Brain microvascular endothelial cell (primary cell): ENCODE measurements at regions not wholly inside any gene's neighbourhood (a gene's known extent, or its start where the extent isn't known, plus 50 kb on each side); places are given as distances from the start of the nearest gene placed in this dataset.

Experiments used
- DNase-seq: peaks from one replicate; pipeline ENCODE4 v3.0.0-alpha.2; 2020
- H3K27ac ChIP-seq: fragments of 250-450 bp; sonication (Bioruptor Pico); 2 replicates; pipeline ENCODE4 v1.5.1; 2020; ENCODE audit warnings: mild to moderate bottlenecking, moderate library complexity
- H3K27me3 ChIP-seq: fragments of 250-450 bp; sonication (Bioruptor Pico); replicated peaks from 2 replicates; pipeline ENCODE4 v1.5.1; 2020; ENCODE audit warnings: mild to moderate bottlenecking
- H3K36me3 ChIP-seq: fragments of 250-450 bp; sonication (Bioruptor Pico); replicated peaks from 2 replicates; pipeline ENCODE4 v1.5.1; 2020; ENCODE audit warnings: mild to moderate bottlenecking
- H3K4me3 ChIP-seq: 2 replicates; pipeline ENCODE4 v1.5.1; 2011; ENCODE audit warnings: low read depth, mild to moderate bottlenecking, control low read depth, low read length, moderate library complexity
- CTCF ChIP-seq: IDR thresholded peaks from 2 replicates; pipeline ENCODE4 v1.5.1; 2011; ENCODE audit warnings: low read depth, mild to moderate bottlenecking, moderate library complexity, low read length, control low read depth, inconsistent platforms; ENCODE audit errors: missing control alignments
- in situ Hi-C: cut with HindIII; loops from 2 replicates; pipeline ENCODE4 v1.10.0; 2017; ENCODE audit warnings: low sequenced_read_pairs, low pct_ligation_motif_present

DNA sequence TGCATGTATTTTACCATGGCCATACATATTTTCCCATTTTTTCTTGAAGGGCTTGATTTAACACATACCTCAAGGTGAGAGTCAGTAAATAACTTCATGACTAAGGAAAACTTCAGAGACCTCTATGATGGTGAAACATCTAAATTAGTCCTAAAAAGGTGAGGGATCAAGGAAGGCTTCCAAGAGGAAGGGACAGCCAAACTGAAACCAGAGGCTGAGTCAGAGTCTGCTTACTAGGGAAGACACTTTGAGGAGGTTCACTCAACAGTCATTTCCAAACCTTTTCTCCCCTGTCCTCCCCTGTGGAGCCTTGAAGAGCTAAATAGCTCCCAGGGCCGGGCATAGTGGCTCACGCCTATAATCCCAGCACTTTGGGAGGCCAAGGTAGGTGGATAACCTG is 206.6 kb downstream of the SHQ1 start:
- no peak for TF ChIP-seq CTCF
- Histone ChIP-seq H3K36me3 (no peaks in the 10 kb centered on the region), H3K27ac (no peak overlapping the region), H3K27me3 (no peaks in the 10 kb centered on the region), H3K4me3 (no peak overlapping the region)
- in situ Hi-C loops = no loop called here
- DNase-seq = no peak

DNA sequence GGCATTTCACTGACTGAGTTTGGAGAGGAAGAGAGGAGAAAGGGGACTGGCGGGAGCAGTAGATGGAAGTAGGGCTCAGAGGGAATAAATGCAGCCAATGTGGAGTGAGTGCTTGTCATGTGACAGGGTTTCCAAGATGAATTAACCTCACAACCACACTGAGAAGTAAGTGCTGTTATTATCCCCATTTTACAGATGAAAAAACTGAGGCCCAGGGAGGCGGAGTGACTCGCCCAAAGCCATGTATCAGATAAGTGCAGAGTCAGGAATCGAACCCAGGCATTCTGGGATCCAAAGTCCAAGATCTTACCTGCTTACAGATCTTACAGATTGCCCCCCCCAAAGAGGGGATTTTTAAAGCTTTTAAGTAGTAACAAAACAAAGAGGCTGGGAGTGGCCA is 207.2 kb downstream of the SHQ1 start:
- H3K27me3 ChIP-seq = no peaks in the 10 kb centered on the region
- H3K36me3 ChIP-seq = no peaks in the 10 kb centered on the region
- no peak for DNase-seq
- in situ Hi-C loops = no loop called here
- no peak overlapping the region for H3K27ac ChIP-seq
- TF ChIP-seq CTCF = no peak
- no peak overlapping the region for H3K4me3 ChIP-seq

DNA sequence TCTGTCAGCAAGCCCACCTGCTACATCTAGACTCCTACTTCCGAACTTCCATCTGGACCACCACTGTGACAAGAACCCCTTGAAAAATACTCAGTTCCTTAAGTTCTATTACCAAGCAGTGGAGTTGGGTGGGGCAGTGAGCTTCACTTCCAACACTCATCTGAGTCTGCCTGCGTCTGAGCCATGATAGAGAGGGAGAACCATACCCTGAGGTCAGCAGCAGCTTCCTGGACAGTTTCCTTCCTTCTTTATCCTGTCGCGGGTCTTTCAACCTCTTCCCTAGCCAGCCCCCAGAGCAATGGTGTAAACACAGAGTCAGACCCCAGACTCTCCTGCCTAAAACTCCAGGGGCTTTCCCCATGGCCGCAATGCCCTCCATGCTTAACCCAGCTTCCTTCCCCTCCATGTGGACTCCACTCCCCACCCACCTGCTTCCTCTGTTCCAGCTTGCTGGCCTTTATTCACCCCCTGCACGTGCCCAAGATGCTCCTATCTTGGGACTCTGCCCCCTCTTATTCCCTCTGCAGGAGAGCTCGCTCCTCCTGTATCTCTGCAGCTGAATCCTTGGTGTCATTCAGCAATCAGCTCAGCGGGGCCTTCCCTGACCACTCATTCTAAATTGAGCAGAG is 211.2 kb downstream of the SHQ1 start:
- no peak overlapping the region for H3K4me3 ChIP-seq
- in situ Hi-C loops = no loop called here
- no peak overlapping the region for H3K27ac ChIP-seq
- TF ChIP-seq CTCF = no peak
- no peaks in the 10 kb centered on the region for H3K27me3 ChIP-seq
- H3K36me3 ChIP-seq = no peaks in the 10 kb centered on the region
- DNase-seq = no peak

DNA sequence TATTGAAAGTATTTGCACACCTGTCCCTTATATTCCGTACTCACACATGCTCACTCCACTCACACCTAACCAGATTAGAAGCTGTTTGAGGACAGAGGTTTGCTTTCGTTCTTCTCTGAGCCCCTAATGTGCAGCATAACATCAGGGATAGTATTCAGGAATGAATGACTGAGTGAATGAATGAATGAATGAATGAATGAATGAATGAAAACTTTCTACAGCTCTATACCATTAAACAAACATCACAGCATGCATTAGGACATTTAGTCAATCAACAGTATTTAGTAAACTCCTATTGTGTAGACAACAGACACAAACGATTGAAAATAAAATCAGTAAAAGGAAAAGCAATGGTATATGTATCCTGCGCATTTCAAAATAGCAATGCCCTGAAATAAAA is 212.7 kb downstream of the SHQ1 start:
- no peak overlapping the region for H3K27ac ChIP-seq
- TF ChIP-seq CTCF = no peak
- no peaks in the 10 kb centered on the region for H3K36me3 ChIP-seq
- DNase-seq = no peak
- H3K27me3 ChIP-seq = no peaks in the 10 kb centered on the region
- H3K4me3 ChIP-seq = no peak overlapping the region
- in situ Hi-C loops = no loop called here

- H3K4me3 ChIP-seq = no peak overlapping the region
- in situ Hi-C loops = no loop called here
- DNase-seq = no peak
Measured at GRCh38 chr3:72634128-72634527, 214.1 kb downstream of the SHQ1 start.

More at GRCh38 chr3:72634128-72634527, 214.1 kb downstream of the SHQ1 start:
- Histone ChIP-seq H3K27ac (no peak overlapping the region), H3K36me3 (no peaks in the 10 kb centered on the region), H3K27me3 (no peaks in the 10 kb centered on the region)
- TF ChIP-seq CTCF = no peak
